ENCODE measurements at regions not wholly inside any gene's neighbourhood (a gene's known extent, or its start where the extent isn't known, plus 50 kb on each side); places are given as distances from the start of the nearest gene placed in this dataset.

GRCh38 chr15:99441871-99442251 lies 123.9 kb upstream of the MEF2A start:
- no peaks in the 10 kb centered on the region for H3K79me1 ChIP-seq (ENCODE audit: low read depth, low read length)
- no peak overlapping the region for H2BK15ac ChIP-seq (ENCODE audit: low read length)
- no peak overlapping the region for H3K56ac ChIP-seq (replicated peaks; ENCODE audit: insufficient read length, low read depth, low read length)
- H4K91ac ChIP-seq (replicated peaks; ENCODE audit: insufficient read length, low read length) = no peak overlapping the region
- H4K5ac ChIP-seq (ENCODE audit: insufficient read length, low read depth, low read length) = no peak overlapping the region
- no peak overlapping the region for H3K4me2 ChIP-seq (ENCODE audit: insufficient read depth in 1 of 2, low read depth in 2 of 2, low read length in 2 of 2)
- no peak overlapping the region for H2BK5ac ChIP-seq (ENCODE audit: low read depth, low read length)
- no peak overlapping the region for H2BK20ac ChIP-seq (ENCODE audit: low read length)
- DNase-seq (ENCODE audit: low read depth in 1 of 2, low spot score in 2 of 2) = no peak
- 79% methylated on average over 3 of the region's 3 CpGs; no CpG with 5 or more reads in 1 of the 2 experiments for WGBS, 2 experiments (ENCODE audit: extremely low coverage in 1 of 2, insufficient coverage in 1 of 2, insufficient read length in 1 of 2, insufficient replicate concordance in 2 of 2, low coverage in 1 of 2, low lambda C conversion rate in 2 of 2, missing lambda C conversion rate in 1 of 2)
- H2BK12ac ChIP-seq (ENCODE audit: low read depth, low read length) = no peak overlapping the region
- no peak overlapping the region for H3K27ac ChIP-seq (ENCODE audit: low read depth, low read length)
- no peak overlapping the region for H3K4ac ChIP-seq (replicated peaks; ENCODE audit: insufficient read length, low read depth, low read length)
- no peak for TF ChIP-seq SRF (IDR thresholded peaks at IDR 0.05; ENCODE audit: low read depth, low read length)
- no peak for TF ChIP-seq EGR1 (IDR thresholded peaks at IDR 0.05; ENCODE audit: borderline replicate concordance, low read depth, low read length)
- no peak for TF ChIP-seq CTCF (IDR thresholded peaks at IDR 0.05; ENCODE audit: control extremely low read depth in 1 of 3, insufficient read depth in 1 of 3, low read depth in 1 of 3, low read length in 3 of 3)
- no peak for TF ChIP-seq YY1 (IDR thresholded peaks at IDR 0.05; ENCODE audit: low read depth, low read length)
- H3K79me2 ChIP-seq (ENCODE audit: control insufficient read depth in 1 of 2, insufficient read depth in 2 of 2, low read length in 2 of 2) = no peaks in the 10 kb centered on the region
- H3K9ac ChIP-seq (replicated peaks in 1 of 4; ENCODE audit: extremely low read depth in 1 of 4, low read depth in 3 of 4, low read length in 3 of 4) = no peak overlapping the region
- no peaks in the 10 kb centered on the region for H4K20me1 ChIP-seq (replicated peaks in 1 of 2; ENCODE audit: control insufficient read depth in 1 of 2, insufficient read depth in 2 of 2, low read length in 2 of 2)
- no peak overlapping the region for H3K23ac ChIP-seq (ENCODE audit: insufficient read length)
- CTCF ChIA-PET (ENCODE audit: partially characterized antibody) = interaction anchor here (1.1 to 1.3 kb wide), 2 partner anchors 33 to 51 kb away, joined by 3 to 5 read pairs; no protein-coding TSS in a partner anchor
- no peak overlapping the region for H2AFZ ChIP-seq (ENCODE audit: low read length)
- peaks cover 3 to 7% (median 5%) of the 10 kb centered on the region in 4 experiments; a peak in 4 of 7 replicates for H3K4me1 ChIP-seq (replicated peaks in 1 of 4; ENCODE audit: control insufficient read depth in 3 of 4, insufficient read depth in 4 of 4, low read length in 3 of 4)
- no peak overlapping the region for H4K8ac ChIP-seq (ENCODE audit: extremely low read depth, insufficient read depth, low read length)
- no peak overlapping the region for H3K18ac ChIP-seq (ENCODE audit: extremely low read depth, low read length)
- no peaks in the 10 kb centered on the region for H3K9me3 ChIP-seq (ENCODE audit: insufficient read depth in 2 of 2, low read depth in 1 of 2, low read length in 1 of 2)
- H2BK120ac ChIP-seq (replicated peaks; ENCODE audit: low read depth, low read length) = no peak overlapping the region
- no peak overlapping the region for H3K14ac ChIP-seq (ENCODE audit: insufficient read length)
- POLR2A ChIA-PET (ENCODE audit: partially characterized antibody) = no interaction called here
- H3K27me3 ChIP-seq (replicated peaks in 1 of 4; ENCODE audit: control insufficient read depth in 3 of 4, extremely low read depth in 1 of 4, insufficient read depth in 3 of 4, low read length in 3 of 4) = no peaks in the 10 kb centered on the region
- no peaks in the 10 kb centered on the region for H3K36me3 ChIP-seq (ENCODE audit: control insufficient read depth in 2 of 4, insufficient read depth in 4 of 4, low read length in 3 of 4)
- no peaks in the 10 kb centered on the region for H3K23me2 ChIP-seq (ENCODE audit: low read depth, low read length)
- no peak overlapping the region for H2AK5ac ChIP-seq (ENCODE audit: low read depth, low read length)
- H3K4me3 ChIP-seq (ENCODE audit: extremely low read depth in 1 of 4, insufficient read depth in 2 of 4, low read depth in 3 of 4, low read length in 4 of 4) = no peak overlapping the region
- FAIRE-seq = no peak

Data from H1 (cell line).